ENCODE measurements at regions not wholly inside any gene's neighbourhood (a gene's known extent, or its start where the extent isn't known, plus 50 kb on each side); places are given as distances from the start of the nearest gene placed in this dataset.

GRCh38 chr15:95304947-95305400, 1025.5 kb upstream of the NR2F2 start:
- TF ChIP-seq CTCF (IDR thresholded peaks at IDR 0.05) (no peak), POLR2A (IDR thresholded peaks at IDR 0.05) (no peak)

Measured in uterus (tissue), 2 donors.